RWPE1 (cell line): ENCODE measurements at regions not wholly inside any gene's neighbourhood (a gene's known extent, or its start where the extent isn't known, plus 50 kb on each side); places are given as distances from the start of the nearest gene placed in this dataset.

Source experiments
- CTCF ChIA-PET: fragments of 350-600 bp; sonication (Branson Sonifier 250); formaldehyde crosslinking; extraction: SDS; loops from one replicate; lab custom pipeline; 2021; lab: Yijun Ruan, JAX
- POLR2A ChIA-PET: fragments of 400-600 bp; formaldehyde crosslinking; extraction: SDS; loops from one replicate; lab custom pipeline; 2020; ENCODE audit warnings: antibody characterized with exemption; ENCODE audit not compliant: low non-redundant PET; lab: Yijun Ruan, JAX
- DNase-seq: peaks from one replicate; pipeline ENCODE4 v3.0.0; 2012; ENCODE audit warnings: low spot score
- H3K27ac ChIP-seq: fragments of 450-650 bp; 2 replicates; pipeline ENCODE4 v1.5.1; 2017
- TF ChIP-seq, protein P1 (sequence below): fragments of 450-650 bp; conservative IDR thresholded peaks from 2 replicates; pipeline ENCODE4 v1.5.1; 2017; ENCODE audit warnings: low read depth, mild to moderate bottlenecking

GRCh38 chr17:70353408-70354092 lies 184.2 kb downstream of the KCNJ2 start:
- ChIA-PET CTCF (interaction anchor here (0.6 kb wide), 1 partner anchor 162 kb away, joined by 4 read pairs; no protein-coding TSS in a partner anchor), POLR2A (no interaction called here)
- no peak overlapping the region for H3K27ac ChIP-seq
- no peak for DNase-seq
- TF ChIP-seq, protein P1, sequence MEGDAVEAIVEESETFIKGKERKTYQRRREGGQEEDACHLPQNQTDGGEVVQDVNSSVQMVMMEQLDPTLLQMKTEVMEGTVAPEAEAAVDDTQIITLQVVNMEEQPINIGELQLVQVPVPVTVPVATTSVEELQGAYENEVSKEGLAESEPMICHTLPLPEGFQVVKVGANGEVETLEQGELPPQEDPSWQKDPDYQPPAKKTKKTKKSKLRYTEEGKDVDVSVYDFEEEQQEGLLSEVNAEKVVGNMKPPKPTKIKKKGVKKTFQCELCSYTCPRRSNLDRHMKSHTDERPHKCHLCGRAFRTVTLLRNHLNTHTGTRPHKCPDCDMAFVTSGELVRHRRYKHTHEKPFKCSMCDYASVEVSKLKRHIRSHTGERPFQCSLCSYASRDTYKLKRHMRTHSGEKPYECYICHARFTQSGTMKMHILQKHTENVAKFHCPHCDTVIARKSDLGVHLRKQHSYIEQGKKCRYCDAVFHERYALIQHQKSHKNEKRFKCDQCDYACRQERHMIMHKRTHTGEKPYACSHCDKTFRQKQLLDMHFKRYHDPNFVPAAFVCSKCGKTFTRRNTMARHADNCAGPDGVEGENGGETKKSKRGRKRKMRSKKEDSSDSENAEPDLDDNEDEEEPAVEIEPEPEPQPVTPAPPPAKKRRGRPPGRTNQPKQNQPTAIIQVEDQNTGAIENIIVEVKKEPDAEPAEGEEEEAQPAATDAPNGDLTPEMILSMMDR: no peak

DNA sequence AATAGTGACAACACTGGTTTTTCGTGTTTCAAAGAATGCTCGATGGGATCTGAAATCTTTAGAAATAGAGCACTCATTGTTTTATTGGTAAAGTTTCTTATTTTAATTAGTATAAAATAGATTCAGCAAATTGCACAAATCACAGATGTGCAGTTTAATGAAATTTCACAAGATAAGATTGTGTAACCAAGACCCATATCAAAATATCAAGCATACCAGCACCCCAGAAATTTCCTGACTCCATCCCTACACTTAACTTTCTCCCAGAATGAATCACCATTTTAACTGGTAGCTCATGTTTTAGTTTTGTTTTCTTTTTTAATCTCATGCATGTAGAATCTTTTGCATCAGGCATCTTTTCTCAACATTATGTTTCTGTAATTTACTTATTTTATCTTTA lies 185.9 kb downstream of the KCNJ2 start:
- TF ChIP-seq, protein P1: no peak
- H3K27ac ChIP-seq: no peak overlapping the region
- CTCF ChIA-PET: no interaction called here
- no peak for DNase-seq
- POLR2A ChIA-PET: no interaction called here

DNA sequence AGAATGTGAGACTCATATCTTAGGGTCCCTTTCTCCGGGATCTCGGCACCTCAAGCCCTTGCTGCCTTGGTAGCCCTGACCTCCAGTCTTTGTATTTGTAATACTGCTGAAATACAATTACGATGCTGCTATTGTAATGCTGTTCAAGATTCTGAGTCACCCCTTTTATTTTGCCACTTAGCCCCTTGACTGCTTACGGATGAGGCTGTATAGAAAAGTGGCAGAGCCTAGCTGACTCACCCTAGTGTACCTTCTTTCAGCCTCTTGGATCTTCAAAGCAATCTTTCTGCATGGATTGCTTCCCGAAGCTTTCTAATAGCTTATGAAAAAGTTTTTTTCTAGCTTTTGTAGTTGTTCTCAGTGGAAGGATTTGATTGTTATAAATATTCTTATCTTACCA lies 187.9 kb downstream of the KCNJ2 start:
- POLR2A ChIA-PET: no interaction called here
- TF ChIP-seq, protein P1: no peak
- DNase-seq: no peak
- no peak overlapping the region for H3K27ac ChIP-seq
- CTCF ChIA-PET: no interaction called here

GRCh38 chr17:70365091-70365583 lies 195.8 kb downstream of the KCNJ2 start:
- no peak overlapping the region for H3K27ac ChIP-seq
- TF ChIP-seq, protein P1: no peak
- no peak for DNase-seq
- CTCF ChIA-PET: no interaction called here
- POLR2A ChIA-PET: no interaction called here

DNA sequence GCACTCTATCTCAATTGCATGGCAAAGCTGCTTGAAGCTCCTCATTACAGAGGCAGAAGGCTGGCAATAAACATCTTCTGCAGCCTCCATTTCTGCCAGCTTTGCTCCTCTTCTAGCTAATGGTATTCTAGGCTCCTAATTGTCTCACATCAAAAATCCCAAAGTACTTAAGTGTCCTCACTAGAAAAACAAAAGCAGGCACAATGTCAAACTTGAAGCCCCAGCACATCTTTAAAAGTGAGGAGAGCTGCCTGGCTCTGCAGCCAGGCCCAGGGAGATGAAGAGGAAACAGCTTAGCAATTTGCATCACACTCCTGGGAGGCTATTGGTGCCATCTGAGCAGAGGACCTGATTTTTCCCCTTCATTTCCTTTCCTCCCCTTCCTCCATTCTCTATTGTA lies 197.1 kb downstream of the KCNJ2 start:
- H3K27ac ChIP-seq: no peak overlapping the region
- no peak for DNase-seq
- TF ChIP-seq, protein P1: no peak
- ChIA-PET CTCF (interaction anchor here (0.5 kb wide), 1 partner anchor 255 kb away, joined by 3 read pairs; no protein-coding TSS in a partner anchor), POLR2A (no interaction called here)

DNA sequence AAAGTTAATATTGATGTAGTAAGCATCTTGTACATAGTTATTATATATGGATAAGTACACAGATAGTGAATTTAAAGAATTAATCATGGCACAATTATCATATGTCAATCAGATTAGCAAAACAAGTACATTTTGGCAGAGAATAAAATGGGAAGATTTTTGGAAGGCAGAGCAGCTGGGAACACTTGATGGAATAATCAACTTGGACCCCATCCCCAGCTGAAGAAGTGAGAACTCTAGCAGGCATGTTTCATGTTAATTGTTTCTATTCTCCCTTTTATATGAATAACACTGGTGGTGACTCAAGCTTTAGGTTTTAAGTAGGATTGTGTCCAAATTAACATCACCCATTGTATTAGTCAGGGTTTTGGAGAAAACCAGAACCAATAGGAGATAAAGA lies 198.7 kb downstream of the KCNJ2 start:
- POLR2A ChIA-PET: no interaction called here

More for the DNA sequence above, 198.7 kb downstream of the KCNJ2 start:
- no peak for DNase-seq
- TF ChIP-seq, protein P1: no peak
- CTCF ChIA-PET: no interaction called here
- no peak overlapping the region for H3K27ac ChIP-seq
